CD14-positive monocyte (primary cell): ENCODE measurements at regions not wholly inside any gene's neighbourhood (a gene's known extent, or its start where the extent isn't known, plus 50 kb on each side); places are given as distances from the start of the nearest gene placed in this dataset.

Source experiments
- DNase-seq, 3 donors: peaks; one replicate each; pipeline ENCODE4 v3.0.0-alpha.2; 2011 to 2022
- H2AFZ ChIP-seq: 2 replicates; pipeline ENCODE4 v1.6.0; 2012; ENCODE audit warnings: mild to moderate bottlenecking, low read depth, low read length, inconsistent platforms; ENCODE audit not compliant: insufficient read depth, poor library complexity, severe bottlenecking
- H3K27ac ChIP-seq, 2 donors: 1 replicate in 1 of 2; 2 replicates in 1 of 2; pipeline ENCODE4 v1.5.1; 2012 to 2013; ENCODE audit warnings: low read length in 2 of 2, control low read depth in 1 of 2, inconsistent platforms in 1 of 2, low read depth in 1 of 2, mild to moderate bottlenecking in 1 of 2
- H3K27me3 ChIP-seq, 2 donors: one replicate each; pipeline versions ENCODE4 v1.6.0 to v1.6.1; 2011 to 2013; ENCODE audit warnings: low read length in 2 of 2; ENCODE audit not compliant: control insufficient read depth in 2 of 2, insufficient read depth in 2 of 2
- H3K36me3 ChIP-seq, 2 donors: replicated peaks in 1 of 2; 1 replicate in 1 of 2; 2 replicates in 1 of 2; pipeline versions ENCODE4 v1.5.1 to v1.6.1; 2012 to 2013; ENCODE audit warnings: low read length in 2 of 2, control low read depth in 1 of 2, inconsistent platforms in 1 of 2, mild to moderate bottlenecking in 1 of 2; ENCODE audit not compliant: insufficient read depth in 2 of 2, control insufficient read depth in 1 of 2
- H3K4me1 ChIP-seq, 2 donors: 1 replicate in 1 of 2; 2 replicates in 1 of 2; pipeline versions ENCODE4 v1.5.1 to v1.6.1; 2012 to 2013; ENCODE audit warnings: low read length in 2 of 2, control low read depth in 1 of 2, inconsistent platforms in 1 of 2, mild to moderate bottlenecking in 1 of 2, moderate library complexity in 1 of 2; ENCODE audit not compliant: insufficient read depth in 2 of 2, control insufficient read depth in 1 of 2
- H3K4me2 ChIP-seq: replicated peaks from 2 replicates; pipeline ENCODE3; 2012; ENCODE audit warnings: low read length, moderate library complexity, mild to moderate bottlenecking; ENCODE audit not compliant: poor library complexity, severe bottlenecking; ENCODE audit errors: extremely low read depth
- H3K4me3 ChIP-seq, 3 experiments: fragments of 200-600 bp in 1 of 3; sonication (generic) in 1 of 3; replicated peaks in 1 of 3; 1 replicate in 2 of 3; 2 replicates in 1 of 3; pipeline ENCODE4 v1.5.1; 2011 to 2013; ENCODE audit warnings: low read length in 3 of 3, mild to moderate bottlenecking in 3 of 3, control low read depth in 2 of 3, low read depth in 2 of 3, inconsistent platforms in 1 of 3, moderate library complexity in 1 of 3
- H3K79me2 ChIP-seq: 2 replicates; pipeline ENCODE4 v1.6.0; 2012; ENCODE audit warnings: mild to moderate bottlenecking, control low read depth, inconsistent platforms, low read length, moderate library complexity; ENCODE audit not compliant: insufficient read depth
- H3K9ac ChIP-seq: 2 replicates; pipeline ENCODE4 v1.6.0; 2017; ENCODE audit warnings: low read length, mild to moderate bottlenecking; ENCODE audit not compliant: insufficient read depth, poor library complexity, severe bottlenecking
- H3K9me3 ChIP-seq, 2 donors: replicated peaks in 1 of 2; 1 replicate in 1 of 2; 2 replicates in 1 of 2; pipeline versions ENCODE4 v1.5.1 to v1.6.1; 2012 to 2013; ENCODE audit warnings: low read length in 2 of 2, control low read depth in 1 of 2; ENCODE audit not compliant: control insufficient read depth in 1 of 2, insufficient read depth in 1 of 2
- H4K20me1 ChIP-seq: 2 replicates; pipeline ENCODE4 v1.6.0; 2012; ENCODE audit warnings: mild to moderate bottlenecking, low read length, control low read depth, moderate library complexity; ENCODE audit not compliant: insufficient read depth
- H3K27ac Mint-ChIP-seq, 7 donors: one replicate each; pipeline ENCODE4 v1.8.0; 2020; ENCODE audit warnings: mild to moderate bottlenecking in 7 of 7, mixed read lengths in 7 of 7, moderate library complexity in 6 of 7, inconsistent platforms in 2 of 7
- H3K27me3 Mint-ChIP-seq, 3 donors: one replicate each; pipeline ENCODE4 v1.8.0; 2021 to 2022; ENCODE audit warnings: low read depth in 3 of 3, mild to moderate bottlenecking in 3 of 3, mixed read lengths in 3 of 3, moderate library complexity in 3 of 3, inconsistent platforms in 1 of 3
- H3K36me3 Mint-ChIP-seq, 2 donors: one replicate each; pipeline ENCODE4 v1.8.0; 2020; ENCODE audit warnings: mixed read lengths in 2 of 2, inconsistent platforms in 1 of 2, mild to moderate bottlenecking in 1 of 2
- H3K4me1 Mint-ChIP-seq: one replicate; pipeline ENCODE4 v1.8.0; 2020; ENCODE audit warnings: mild to moderate bottlenecking, mixed read lengths
- H3K4me3 Mint-ChIP-seq, 2 donors: one replicate each; pipeline ENCODE4 v1.8.0; 2020; ENCODE audit warnings: mild to moderate bottlenecking in 2 of 2, mixed read lengths in 2 of 2, moderate library complexity in 1 of 2
- H3K9me3 Mint-ChIP-seq, 7 donors: one replicate each; pipeline ENCODE4 v1.8.0; 2020 to 2022; ENCODE audit warnings: mixed read lengths in 7 of 7, mild to moderate bottlenecking in 6 of 7, moderate library complexity in 6 of 7, inconsistent platforms in 2 of 7
- WGBS: methylation state at CpG from one replicate; pipeline ENCODE4 v1.1.5; 2013; ENCODE audit warnings: missing lambda C conversion rate; ENCODE audit not compliant: insufficient coverage; 5-methylcytosine and 5-hydroxymethylcytosine counted together
- intact Hi-C, 2 donors: fragments of 100-400 bp; cut with micrococcal nuclease; formaldehyde crosslinking; loops; one replicate each; pipeline versions ENCODE4 v1.15.0 to v1.15.1; 2023
- TF ChIP-seq, protein P1 (sequence below): fragments of 200-600 bp; IDR thresholded peaks from one replicate; pipeline ENCODE4 v1.8.0; 2022; ENCODE audit warnings: antibody characterized with exemption, mild to moderate bottlenecking

DNA sequence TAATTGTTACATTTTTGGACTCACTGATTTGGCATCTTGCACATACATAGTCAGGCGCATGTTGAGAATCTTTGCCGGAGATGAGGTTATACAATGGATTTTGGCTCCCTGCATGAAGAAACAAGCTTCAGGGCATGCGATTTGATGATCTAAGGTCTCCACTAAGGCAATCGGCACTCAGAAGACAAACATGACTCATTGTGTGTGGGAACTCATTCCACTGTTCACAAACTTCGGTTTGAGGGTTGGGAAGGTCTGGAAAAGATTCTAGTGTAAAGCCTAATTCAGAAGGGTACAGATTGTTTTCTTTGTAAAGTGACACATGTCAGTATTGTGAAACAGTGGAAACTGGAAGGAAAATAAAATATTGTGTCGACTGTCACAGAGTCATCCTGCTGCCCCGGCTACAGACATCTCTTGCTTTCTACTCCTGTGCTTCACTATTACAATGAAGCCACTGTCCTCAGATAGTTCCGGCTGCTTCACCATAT is 192.6 kb upstream of the HMGA2 start:
- H3K27ac Mint-ChIP-seq = no peak overlapping the region
- H3K9me3 Mint-ChIP-seq = peaks cover 0 to 7% (median 2%) of the 10 kb centered on the region in 7 donors
- intact Hi-C loops = no loop called here
- Histone ChIP-seq H3K9ac (no peak overlapping the region), H3K4me1 (no peaks in the 10 kb centered on the region), H3K27me3 (no peaks in the 10 kb centered on the region), H3K27ac (no peak overlapping the region), H3K79me2 (no peaks in the 10 kb centered on the region), H3K9me3 (no peaks in the 10 kb centered on the region), H2AFZ (no peak overlapping the region), H3K4me3 (no peak overlapping the region), H4K20me1 (no peaks in the 10 kb centered on the region), H3K4me2 (no peak overlapping the region), H3K36me3 (no peaks in the 10 kb centered on the region)
- no peak overlapping the region for H3K4me3 Mint-ChIP-seq
- no peaks in the 10 kb centered on the region for H3K4me1 Mint-ChIP-seq
- DNase-seq = no peak
- TF ChIP-seq, protein P1, sequence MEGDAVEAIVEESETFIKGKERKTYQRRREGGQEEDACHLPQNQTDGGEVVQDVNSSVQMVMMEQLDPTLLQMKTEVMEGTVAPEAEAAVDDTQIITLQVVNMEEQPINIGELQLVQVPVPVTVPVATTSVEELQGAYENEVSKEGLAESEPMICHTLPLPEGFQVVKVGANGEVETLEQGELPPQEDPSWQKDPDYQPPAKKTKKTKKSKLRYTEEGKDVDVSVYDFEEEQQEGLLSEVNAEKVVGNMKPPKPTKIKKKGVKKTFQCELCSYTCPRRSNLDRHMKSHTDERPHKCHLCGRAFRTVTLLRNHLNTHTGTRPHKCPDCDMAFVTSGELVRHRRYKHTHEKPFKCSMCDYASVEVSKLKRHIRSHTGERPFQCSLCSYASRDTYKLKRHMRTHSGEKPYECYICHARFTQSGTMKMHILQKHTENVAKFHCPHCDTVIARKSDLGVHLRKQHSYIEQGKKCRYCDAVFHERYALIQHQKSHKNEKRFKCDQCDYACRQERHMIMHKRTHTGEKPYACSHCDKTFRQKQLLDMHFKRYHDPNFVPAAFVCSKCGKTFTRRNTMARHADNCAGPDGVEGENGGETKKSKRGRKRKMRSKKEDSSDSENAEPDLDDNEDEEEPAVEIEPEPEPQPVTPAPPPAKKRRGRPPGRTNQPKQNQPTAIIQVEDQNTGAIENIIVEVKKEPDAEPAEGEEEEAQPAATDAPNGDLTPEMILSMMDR = no peak
- peaks cover 1 to 7% (median 4%) of the 10 kb centered on the region in 3 donors for H3K27me3 Mint-ChIP-seq
- H3K36me3 Mint-ChIP-seq = no peaks in the 10 kb centered on the region
- WGBS = 96% methylated on average over 4 of the region's 8 CpGs

DNA sequence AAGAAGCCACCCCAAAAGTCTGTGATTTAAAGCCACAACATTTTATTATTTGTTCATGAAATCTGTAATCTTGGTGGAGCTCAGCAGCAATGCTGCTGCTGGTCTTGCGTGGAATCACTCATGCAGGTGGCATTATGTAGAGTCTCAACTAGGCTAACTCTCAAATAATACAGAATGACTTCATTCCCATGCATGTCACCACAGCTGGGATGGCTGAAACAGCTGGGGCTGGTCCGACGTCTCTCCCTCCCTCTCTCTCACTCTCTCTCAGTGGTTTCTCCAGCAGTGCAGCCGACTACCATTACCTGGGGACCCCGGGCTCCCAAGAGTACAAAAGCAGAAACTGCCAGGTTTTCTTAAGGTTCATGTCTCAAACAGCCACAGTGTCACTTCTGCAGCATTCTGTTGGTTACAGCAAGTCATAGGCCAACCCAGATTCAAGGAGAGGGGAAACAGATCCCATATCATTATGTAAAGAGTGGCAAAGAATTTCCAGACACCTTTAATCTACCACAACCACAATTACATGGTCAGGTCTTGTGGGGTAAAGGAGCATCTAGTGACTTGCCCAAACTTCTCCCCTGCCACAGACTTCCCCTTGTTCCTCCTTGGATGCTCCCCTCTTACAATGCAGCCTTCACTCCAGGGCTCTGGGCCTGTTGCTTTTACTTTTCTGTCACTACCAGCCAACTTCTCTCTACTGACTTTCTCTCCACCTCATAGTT is 192.0 kb upstream of the HMGA2 start:
- Mint-ChIP-seq H3K27me3 (peaks cover 1 to 7% (median 4%) of the 10 kb centered on the region in 3 donors), H3K27ac (no peak overlapping the region), H3K4me1 (no peaks in the 10 kb centered on the region), H3K9me3 (peaks cover 0 to 3% (median 2%) of the 10 kb centered on the region in 7 donors), H3K36me3 (no peaks in the 10 kb centered on the region), H3K4me3 (no peak overlapping the region)
- WGBS = 100% methylated on average over 2 of the region's 5 CpGs
- Histone ChIP-seq H3K36me3 (no peaks in the 10 kb centered on the region), H3K4me1 (no peaks in the 10 kb centered on the region), H3K4me3 (no peak overlapping the region), H3K9me3 (no peaks in the 10 kb centered on the region), H3K79me2 (no peaks in the 10 kb centered on the region), H3K27me3 (no peaks in the 10 kb centered on the region), H3K9ac (no peak overlapping the region), H4K20me1 (no peaks in the 10 kb centered on the region), H3K4me2 (no peak overlapping the region), H3K27ac (no peak overlapping the region), H2AFZ (no peak overlapping the region)
- intact Hi-C loops = no loop called here
- DNase-seq = no peak
- TF ChIP-seq, protein P1 = no peak
